ENCODE measurements at regions not wholly inside any gene's neighbourhood (a gene's known extent, or its start where the extent isn't known, plus 50 kb on each side); places are given as distances from the start of the nearest gene placed in this dataset.

- TF ChIP-seq CTCF (IDR thresholded peaks at IDR 0.05 in 4 of 5, conservative IDR thresholded peaks at IDR 0.05 in 1 of 5) (no peak), POLR2A (IDR thresholded peaks at IDR 0.05) (no peak)
Measured at GRCh38 chr2:6495466-6495865, 370.2 kb downstream of the CMPK2 start.

All from gastrocnemius medialis (tissue), 4 donors.